GM06990 (cell line): ENCODE measurements at regions not wholly inside any gene's neighbourhood (a gene's known extent, or its start where the extent isn't known, plus 50 kb on each side); places are given as distances from the start of the nearest gene placed in this dataset.

Experiments
- DNase-seq: peaks from one replicate; pipeline ENCODE4 v3.0.0-alpha.2; 2011; ENCODE audit not compliant: insufficient read length; ENCODE audit errors: extremely low read depth
- H3K27me3 ChIP-seq: replicated peaks from 2 replicates; pipeline ENCODE4 v1.6.0; 2011; ENCODE audit warnings: low read length; ENCODE audit not compliant: control insufficient read depth, insufficient read depth
- H3K36me3 ChIP-seq: 2 replicates; pipeline ENCODE4 v1.5.1; 2011; ENCODE audit warnings: low read length; ENCODE audit not compliant: control insufficient read depth, insufficient read depth
- H3K4me3 ChIP-seq: replicated peaks from 2 replicates; pipeline ENCODE4 v1.5.1; 2011; ENCODE audit warnings: low read depth, mild to moderate bottlenecking, control low read depth, low read length
- TF ChIP-seq, protein P1 (sequence below): IDR thresholded peaks from 2 replicates; pipeline ENCODE4 v1.5.1; 2011; ENCODE audit warnings: low read length, control low read depth, mild to moderate bottlenecking, inconsistent platforms; ENCODE audit not compliant: insufficient read depth, poor library complexity, severe bottlenecking

DNA sequence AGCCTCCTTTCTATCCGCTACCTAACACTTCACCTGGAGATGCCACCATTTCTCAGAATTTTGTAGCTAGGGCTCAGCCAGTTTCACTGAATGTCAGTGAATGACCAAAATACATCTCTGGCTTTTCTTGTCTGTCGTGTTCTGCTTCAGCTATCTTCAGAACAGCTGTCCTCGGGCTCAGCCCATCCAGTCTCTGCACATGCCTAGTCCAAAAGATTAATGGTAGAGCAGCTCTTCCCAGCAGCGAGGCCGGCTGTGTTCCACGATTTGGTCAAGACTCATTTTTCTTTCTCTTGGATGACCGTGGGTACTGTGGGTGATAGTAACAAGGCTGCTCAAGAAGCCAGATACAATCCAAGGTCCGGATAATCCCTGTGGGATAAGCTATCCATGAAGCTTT is 342.8 kb downstream of the GABRG2 start:
- TF ChIP-seq, protein P1, sequence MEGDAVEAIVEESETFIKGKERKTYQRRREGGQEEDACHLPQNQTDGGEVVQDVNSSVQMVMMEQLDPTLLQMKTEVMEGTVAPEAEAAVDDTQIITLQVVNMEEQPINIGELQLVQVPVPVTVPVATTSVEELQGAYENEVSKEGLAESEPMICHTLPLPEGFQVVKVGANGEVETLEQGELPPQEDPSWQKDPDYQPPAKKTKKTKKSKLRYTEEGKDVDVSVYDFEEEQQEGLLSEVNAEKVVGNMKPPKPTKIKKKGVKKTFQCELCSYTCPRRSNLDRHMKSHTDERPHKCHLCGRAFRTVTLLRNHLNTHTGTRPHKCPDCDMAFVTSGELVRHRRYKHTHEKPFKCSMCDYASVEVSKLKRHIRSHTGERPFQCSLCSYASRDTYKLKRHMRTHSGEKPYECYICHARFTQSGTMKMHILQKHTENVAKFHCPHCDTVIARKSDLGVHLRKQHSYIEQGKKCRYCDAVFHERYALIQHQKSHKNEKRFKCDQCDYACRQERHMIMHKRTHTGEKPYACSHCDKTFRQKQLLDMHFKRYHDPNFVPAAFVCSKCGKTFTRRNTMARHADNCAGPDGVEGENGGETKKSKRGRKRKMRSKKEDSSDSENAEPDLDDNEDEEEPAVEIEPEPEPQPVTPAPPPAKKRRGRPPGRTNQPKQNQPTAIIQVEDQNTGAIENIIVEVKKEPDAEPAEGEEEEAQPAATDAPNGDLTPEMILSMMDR = no peak
- Histone ChIP-seq H3K36me3 (no peaks in the 10 kb centered on the region), H3K27me3 (no peaks in the 10 kb centered on the region), H3K4me3 (no peak overlapping the region)
- DNase-seq = no peak

DNA sequence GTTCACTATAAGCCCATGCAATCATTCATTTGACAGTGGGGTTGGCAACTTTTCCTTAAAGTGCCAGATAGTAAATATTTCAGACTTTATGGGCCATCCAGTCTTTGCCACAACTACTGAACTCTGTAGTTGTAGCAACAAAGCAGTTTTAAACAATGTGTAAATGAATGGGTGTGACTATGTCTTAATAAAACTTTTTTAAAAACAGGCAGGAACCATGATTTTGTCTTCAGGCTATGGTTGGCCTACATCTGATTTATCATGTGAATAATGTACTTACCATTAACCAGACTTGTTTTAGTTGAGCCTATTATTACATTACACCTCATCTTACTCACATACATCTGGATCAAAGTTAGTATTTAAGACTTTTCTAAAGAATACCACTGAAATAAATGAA is 361.6 kb downstream of the GABRG2 start:
- Histone ChIP-seq H3K27me3 (no peaks in the 10 kb centered on the region), H3K4me3 (no peak overlapping the region), H3K36me3 (no peaks in the 10 kb centered on the region)
- TF ChIP-seq, protein P1 = no peak
- DNase-seq = no peak

DNA sequence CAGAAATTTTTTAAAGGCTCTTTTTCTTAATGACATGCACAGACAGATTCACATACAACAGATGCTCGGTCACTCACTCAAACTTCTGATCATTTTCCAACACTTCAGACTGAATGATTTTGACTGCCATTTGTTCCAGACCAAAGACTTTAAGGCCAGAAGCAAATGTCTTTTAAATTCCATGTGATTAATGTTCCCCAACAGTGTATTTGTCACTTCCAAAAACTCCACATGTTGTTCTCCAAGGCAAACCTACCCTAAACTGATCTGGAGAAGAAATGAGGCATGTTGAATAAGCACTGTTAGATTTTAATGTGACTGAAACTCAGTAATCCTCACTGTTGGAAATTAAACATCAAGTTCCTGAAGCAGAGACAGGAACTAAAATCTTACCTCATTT is 366.7 kb downstream of the GABRG2 start:
- no peak overlapping the region for H3K4me3 ChIP-seq
- H3K27me3 ChIP-seq = no peaks in the 10 kb centered on the region
- no peak for DNase-seq
- H3K36me3 ChIP-seq = no peaks in the 10 kb centered on the region
- TF ChIP-seq, protein P1 = no peak

DNA sequence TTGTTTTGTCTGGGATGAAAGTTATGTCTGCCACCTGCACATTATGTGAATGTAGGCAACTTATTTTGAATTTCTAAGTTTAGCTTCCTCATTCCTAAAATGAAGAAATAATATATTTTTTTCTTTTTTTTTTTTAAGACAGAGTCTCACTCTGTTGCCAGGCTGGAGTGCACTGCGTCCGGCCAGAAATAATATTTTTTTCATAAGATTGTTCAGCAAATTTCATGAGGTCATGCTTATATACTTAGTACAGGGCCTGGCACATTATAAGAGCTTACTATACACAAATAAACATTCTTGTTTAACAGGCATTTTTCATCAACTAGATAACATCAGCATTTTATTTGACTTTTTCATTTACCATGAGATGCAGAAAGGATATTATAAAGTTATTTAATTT is 368.5 kb downstream of the GABRG2 start:
- no peaks in the 10 kb centered on the region for H3K36me3 ChIP-seq
- TF ChIP-seq, protein P1 = no peak
- no peak overlapping the region for H3K4me3 ChIP-seq
- no peaks in the 10 kb centered on the region for H3K27me3 ChIP-seq
- DNase-seq = no peak

DNA sequence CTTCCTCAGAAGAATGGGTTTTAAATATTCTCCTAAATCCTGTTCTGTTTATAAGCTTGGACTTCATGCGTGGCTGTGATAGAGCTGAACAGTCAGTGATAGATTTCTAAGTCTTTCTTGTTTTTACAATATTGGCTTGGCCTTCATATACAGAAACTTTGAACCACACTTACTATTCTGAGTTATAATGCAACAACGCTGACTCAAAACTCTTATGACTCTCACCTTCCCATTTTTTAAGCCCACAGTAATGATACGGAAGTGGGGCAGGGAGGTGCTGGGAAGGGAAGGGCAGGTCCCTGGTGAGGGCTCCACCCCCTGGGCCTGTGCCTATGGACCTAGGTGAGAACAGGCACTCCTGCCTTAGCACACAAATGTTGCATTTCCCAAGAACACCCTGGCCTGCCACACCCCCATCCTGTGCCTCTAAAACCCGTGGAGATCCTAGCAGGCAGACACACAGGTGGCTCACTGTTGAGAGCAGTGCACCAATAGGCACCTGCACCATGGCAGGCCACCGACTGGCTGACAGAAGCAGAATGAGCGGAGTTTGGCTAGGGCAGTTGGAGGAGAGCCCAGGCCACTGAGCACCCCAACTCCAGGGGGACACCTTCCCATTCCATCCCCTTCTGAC is 376.7 kb downstream of the GABRG2 start:
- TF ChIP-seq, protein P1 = no peak

DNA sequence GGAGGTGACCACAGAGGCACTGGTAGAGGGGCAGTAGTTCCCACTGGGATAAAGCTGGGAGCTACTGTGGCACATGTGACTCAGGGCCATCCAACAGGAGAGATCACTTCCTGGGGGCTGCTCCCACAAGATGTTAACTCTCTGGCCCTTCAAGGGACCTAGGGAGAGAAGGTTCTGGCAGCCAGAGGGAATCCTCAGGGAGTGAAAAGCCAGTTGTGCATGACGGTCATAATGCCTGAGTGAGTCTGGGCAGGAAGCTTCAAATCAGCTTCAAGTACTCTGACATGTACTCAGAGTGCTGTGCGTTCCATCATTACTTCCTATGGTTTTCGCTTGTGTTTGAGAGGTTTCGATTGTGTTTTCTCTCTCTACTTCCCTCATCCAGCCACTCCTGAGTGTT is 388.5 kb downstream of the GABRG2 start:
- Histone ChIP-seq H3K27me3 (no peaks in the 10 kb centered on the region), H3K4me3 (no peak overlapping the region), H3K36me3 (no peaks in the 10 kb centered on the region)
- TF ChIP-seq, protein P1 = no peak
- no peak for DNase-seq

More for the DNA sequence above, 376.7 kb downstream of the GABRG2 start:
- DNase-seq = no peak
- no peaks in the 10 kb centered on the region for H3K36me3 ChIP-seq
- no peak overlapping the region for H3K4me3 ChIP-seq
- H3K27me3 ChIP-seq = no peaks in the 10 kb centered on the region
